CD14-positive monocyte (primary cell): ENCODE measurements at regions not wholly inside any gene's neighbourhood (a gene's known extent, or its start where the extent isn't known, plus 50 kb on each side); places are given as distances from the start of the nearest gene placed in this dataset.

Experiments
- DNase-seq, 3 donors: peaks; one replicate each; pipeline ENCODE4 v3.0.0-alpha.2; 2011 to 2022
- H2AFZ ChIP-seq: 2 replicates; pipeline ENCODE4 v1.6.0; 2012; ENCODE audit warnings: mild to moderate bottlenecking, low read depth, low read length, inconsistent platforms; ENCODE audit not compliant: insufficient read depth, poor library complexity, severe bottlenecking
- H3K27ac ChIP-seq, 2 donors: 1 replicate in 1 of 2; 2 replicates in 1 of 2; pipeline ENCODE4 v1.5.1; 2012 to 2013; ENCODE audit warnings: low read length in 2 of 2, control low read depth in 1 of 2, inconsistent platforms in 1 of 2, low read depth in 1 of 2, mild to moderate bottlenecking in 1 of 2
- H3K27me3 ChIP-seq, 2 donors: one replicate each; pipeline versions ENCODE4 v1.6.0 to v1.6.1; 2011 to 2013; ENCODE audit warnings: low read length in 2 of 2; ENCODE audit not compliant: control insufficient read depth in 2 of 2, insufficient read depth in 2 of 2
- H3K36me3 ChIP-seq, 2 donors: replicated peaks in 1 of 2; 1 replicate in 1 of 2; 2 replicates in 1 of 2; pipeline versions ENCODE4 v1.5.1 to v1.6.1; 2012 to 2013; ENCODE audit warnings: low read length in 2 of 2, control low read depth in 1 of 2, inconsistent platforms in 1 of 2, mild to moderate bottlenecking in 1 of 2; ENCODE audit not compliant: insufficient read depth in 2 of 2, control insufficient read depth in 1 of 2
- H3K4me1 ChIP-seq, 2 donors: 1 replicate in 1 of 2; 2 replicates in 1 of 2; pipeline versions ENCODE4 v1.5.1 to v1.6.1; 2012 to 2013; ENCODE audit warnings: low read length in 2 of 2, control low read depth in 1 of 2, inconsistent platforms in 1 of 2, mild to moderate bottlenecking in 1 of 2, moderate library complexity in 1 of 2; ENCODE audit not compliant: insufficient read depth in 2 of 2, control insufficient read depth in 1 of 2
- H3K4me2 ChIP-seq: replicated peaks from 2 replicates; pipeline ENCODE3; 2012; ENCODE audit warnings: low read length, moderate library complexity, mild to moderate bottlenecking; ENCODE audit not compliant: poor library complexity, severe bottlenecking; ENCODE audit errors: extremely low read depth
- H3K4me3 ChIP-seq, 3 experiments: fragments of 200-600 bp in 1 of 3; sonication (generic) in 1 of 3; replicated peaks in 1 of 3; 1 replicate in 2 of 3; 2 replicates in 1 of 3; pipeline ENCODE4 v1.5.1; 2011 to 2013; ENCODE audit warnings: low read length in 3 of 3, mild to moderate bottlenecking in 3 of 3, control low read depth in 2 of 3, low read depth in 2 of 3, inconsistent platforms in 1 of 3, moderate library complexity in 1 of 3
- H3K79me2 ChIP-seq: 2 replicates; pipeline ENCODE4 v1.6.0; 2012; ENCODE audit warnings: mild to moderate bottlenecking, control low read depth, inconsistent platforms, low read length, moderate library complexity; ENCODE audit not compliant: insufficient read depth
- H3K9ac ChIP-seq: 2 replicates; pipeline ENCODE4 v1.6.0; 2017; ENCODE audit warnings: low read length, mild to moderate bottlenecking; ENCODE audit not compliant: insufficient read depth, poor library complexity, severe bottlenecking
- H3K9me3 ChIP-seq, 2 donors: replicated peaks in 1 of 2; 1 replicate in 1 of 2; 2 replicates in 1 of 2; pipeline versions ENCODE4 v1.5.1 to v1.6.1; 2012 to 2013; ENCODE audit warnings: low read length in 2 of 2, control low read depth in 1 of 2; ENCODE audit not compliant: control insufficient read depth in 1 of 2, insufficient read depth in 1 of 2
- H4K20me1 ChIP-seq: 2 replicates; pipeline ENCODE4 v1.6.0; 2012; ENCODE audit warnings: mild to moderate bottlenecking, low read length, control low read depth, moderate library complexity; ENCODE audit not compliant: insufficient read depth
- H3K27ac Mint-ChIP-seq, 7 donors: one replicate each; pipeline ENCODE4 v1.8.0; 2020; ENCODE audit warnings: mild to moderate bottlenecking in 7 of 7, mixed read lengths in 7 of 7, moderate library complexity in 6 of 7, inconsistent platforms in 2 of 7
- H3K27me3 Mint-ChIP-seq, 3 donors: one replicate each; pipeline ENCODE4 v1.8.0; 2021 to 2022; ENCODE audit warnings: low read depth in 3 of 3, mild to moderate bottlenecking in 3 of 3, mixed read lengths in 3 of 3, moderate library complexity in 3 of 3, inconsistent platforms in 1 of 3
- H3K36me3 Mint-ChIP-seq, 2 donors: one replicate each; pipeline ENCODE4 v1.8.0; 2020; ENCODE audit warnings: mixed read lengths in 2 of 2, inconsistent platforms in 1 of 2, mild to moderate bottlenecking in 1 of 2
- H3K4me1 Mint-ChIP-seq: one replicate; pipeline ENCODE4 v1.8.0; 2020; ENCODE audit warnings: mild to moderate bottlenecking, mixed read lengths
- H3K4me3 Mint-ChIP-seq, 2 donors: one replicate each; pipeline ENCODE4 v1.8.0; 2020; ENCODE audit warnings: mild to moderate bottlenecking in 2 of 2, mixed read lengths in 2 of 2, moderate library complexity in 1 of 2
- H3K9me3 Mint-ChIP-seq, 7 donors: one replicate each; pipeline ENCODE4 v1.8.0; 2020 to 2022; ENCODE audit warnings: mixed read lengths in 7 of 7, mild to moderate bottlenecking in 6 of 7, moderate library complexity in 6 of 7, inconsistent platforms in 2 of 7
- CTCF ChIP-seq: fragments of 200-600 bp; IDR thresholded peaks from one replicate; pipeline ENCODE4 v1.8.0; 2022; ENCODE audit warnings: antibody characterized with exemption, mild to moderate bottlenecking
- WGBS: methylation state at CpG from one replicate; pipeline ENCODE4 v1.1.5; 2013; ENCODE audit warnings: missing lambda C conversion rate; ENCODE audit not compliant: insufficient coverage; 5-methylcytosine and 5-hydroxymethylcytosine counted together
- intact Hi-C, 2 donors: fragments of 100-400 bp; cut with micrococcal nuclease; formaldehyde crosslinking; loops; one replicate each; pipeline versions ENCODE4 v1.15.0 to v1.15.1; 2023

DNA sequence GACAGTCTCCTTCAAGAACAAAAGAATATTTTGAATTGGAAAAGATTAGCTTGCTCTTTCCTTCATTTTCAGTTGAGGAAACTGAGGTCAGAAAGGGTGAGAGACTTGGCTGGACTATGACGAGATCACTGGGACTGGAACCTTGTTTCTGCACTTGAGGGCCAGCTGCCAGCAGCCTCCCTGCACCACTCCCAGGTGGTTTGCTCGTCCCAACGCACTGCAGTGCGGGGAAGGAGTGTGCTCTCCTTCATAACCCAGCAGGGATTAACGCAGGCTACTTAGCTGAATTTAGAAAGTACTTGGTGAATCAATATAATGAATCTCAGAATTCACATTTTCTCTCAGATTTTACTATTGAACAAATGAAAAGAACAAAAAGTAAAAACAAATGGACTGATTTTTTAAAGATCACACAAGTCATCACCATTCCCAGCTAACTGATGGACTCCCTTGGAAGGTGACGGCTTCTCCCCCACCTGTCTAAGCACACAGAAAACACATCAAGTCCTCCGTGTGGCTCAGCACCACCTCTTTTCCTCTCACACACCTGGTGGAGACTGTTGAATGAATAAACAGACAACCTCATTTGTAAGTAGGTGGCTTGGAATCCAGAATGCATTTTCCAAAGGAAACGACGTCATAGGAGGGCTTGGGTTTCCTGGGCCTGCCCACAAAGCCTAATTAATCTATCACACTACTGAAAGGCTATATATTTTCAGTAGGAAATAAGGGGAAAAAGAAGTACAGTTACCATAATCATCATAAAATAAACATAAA, 121.0 kb downstream of the QRSL1 start:
- H2AFZ ChIP-seq, result no peak overlapping the region
- no peak overlapping the region for H3K4me3 Mint-ChIP-seq
- H3K36me3 ChIP-seq, result no peaks in the 10 kb centered on the region
- H3K27me3 ChIP-seq, result no peaks in the 10 kb centered on the region
- H3K4me3 ChIP-seq, result no peak overlapping the region
- H3K79me2 ChIP-seq, result no peaks in the 10 kb centered on the region
- no peak overlapping the region for H3K27ac Mint-ChIP-seq
- intact Hi-C loops, result no loop called here
- H3K4me1 ChIP-seq, result no peaks in the 10 kb centered on the region
- WGBS, result 94% methylated on average over 4 of the region's 9 CpGs
- DNase-seq, result no peak
- no peak overlapping the region for H3K27ac ChIP-seq
- no peak overlapping the region for H3K9ac ChIP-seq
- peaks cover 0 to 4% (median 0%) of the 10 kb centered on the region in 7 donors for H3K9me3 Mint-ChIP-seq
- no peak overlapping the region for H3K4me2 ChIP-seq
- H3K4me1 Mint-ChIP-seq, result no peaks in the 10 kb centered on the region
- no peaks in the 10 kb centered on the region for H4K20me1 ChIP-seq
- no peak for TF ChIP-seq CTCF
- peaks cover 2 to 4% (median 3%) of the 10 kb centered on the region in 3 donors for H3K27me3 Mint-ChIP-seq
- no peaks in the 10 kb centered on the region for H3K36me3 Mint-ChIP-seq
- no peaks in the 10 kb centered on the region for H3K9me3 ChIP-seq

DNA sequence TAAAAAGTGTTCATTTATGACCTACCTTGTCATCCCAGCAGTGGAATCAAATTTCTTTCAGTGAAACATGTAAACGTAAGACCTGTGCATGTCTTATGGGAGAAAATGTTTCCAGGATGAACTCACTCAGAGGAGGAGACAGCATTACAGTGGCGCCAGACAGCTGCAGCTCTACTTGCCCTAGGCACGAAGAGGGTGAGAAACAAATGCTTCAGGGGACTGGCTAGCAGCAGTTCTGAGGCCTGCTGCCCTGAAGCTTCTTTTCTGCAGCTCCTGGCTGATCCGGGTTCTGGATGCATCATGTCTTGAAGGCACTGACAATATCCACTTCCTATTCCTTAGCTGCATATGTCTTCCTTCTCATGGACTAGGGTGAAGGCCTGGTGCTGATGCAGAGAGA, 120.2 kb downstream of the QRSL1 start:
- Histone ChIP-seq H4K20me1 (no peaks in the 10 kb centered on the region), H3K79me2 (no peaks in the 10 kb centered on the region), H3K4me1 (no peaks in the 10 kb centered on the region), H3K27ac (no peak overlapping the region), H3K4me3 (no peak overlapping the region), H3K27me3 (no peaks in the 10 kb centered on the region), H3K4me2 (no peak overlapping the region), H3K9ac (no peak overlapping the region), H3K36me3 (no peaks in the 10 kb centered on the region), H3K9me3 (no peaks in the 10 kb centered on the region), H2AFZ (no peak overlapping the region)
- Mint-ChIP-seq H3K4me1 (no peaks in the 10 kb centered on the region), H3K9me3 (peaks cover 0 to 2% (median 0%) of the 10 kb centered on the region in 7 donors), H3K27me3 (peaks cover 2 to 4% (median 2%) of the 10 kb centered on the region in 3 donors), H3K36me3 (no peaks in the 10 kb centered on the region), H3K4me3 (no peak overlapping the region), H3K27ac (no peak overlapping the region)
- WGBS, result 94% methylated on average over 3 of the region's 4 CpGs
- TF ChIP-seq CTCF, result no peak
- no peak for DNase-seq
- intact Hi-C loops, result no loop called here
